Glutamatergic neuron (in vitro differentiated cells): ENCODE measurements at regions not wholly inside any gene's neighbourhood (a gene's known extent, or its start where the extent isn't known, plus 50 kb on each side); places are given as distances from the start of the nearest gene placed in this dataset.
A peak's percentile ranks its signal among the peaks of the same experiment; 100 is the strongest.

Experiments used
- DNase-seq: peaks from one replicate; pipeline ENCODE4 v3.0.0; 2022
- H3K27ac Mint-ChIP-seq: one replicate; pipeline ENCODE4 v1.8.0; 2020; ENCODE audit warnings: mild to moderate bottlenecking, mixed read lengths, inconsistent platforms; ENCODE audit not compliant: unreplicated experiment
- H3K27me3 Mint-ChIP-seq: one replicate; pipeline ENCODE4 v1.8.0; 2020; ENCODE audit warnings: mild to moderate bottlenecking, moderate library complexity, mixed read lengths, inconsistent platforms; ENCODE audit not compliant: unreplicated experiment
- H3K36me3 Mint-ChIP-seq: one replicate; pipeline ENCODE4 v1.8.0; 2020; ENCODE audit warnings: mild to moderate bottlenecking, mixed read lengths, inconsistent platforms; ENCODE audit not compliant: unreplicated experiment
- H3K4me1 Mint-ChIP-seq: one replicate; pipeline ENCODE4 v1.8.0; 2020; ENCODE audit warnings: mild to moderate bottlenecking, low read depth, mixed read lengths, inconsistent platforms; ENCODE audit not compliant: unreplicated experiment
- H3K4me3 Mint-ChIP-seq: one replicate; pipeline ENCODE4 v1.8.0; 2020; ENCODE audit warnings: mild to moderate bottlenecking, mixed read lengths, inconsistent platforms; ENCODE audit not compliant: unreplicated experiment
- H3K9me3 Mint-ChIP-seq: one replicate; pipeline ENCODE4 v1.8.0; 2020; ENCODE audit warnings: mild to moderate bottlenecking, moderate library complexity, mixed read lengths, inconsistent platforms; ENCODE audit not compliant: unreplicated experiment
- TF ChIP-seq, protein P1 (sequence below): fragments of 200-600 bp; sonication (generic); IDR thresholded peaks from one replicate; pipeline ENCODE4 v1.5.0; 2021; ENCODE audit not compliant: partially characterized antibody, unreplicated experiment

GRCh38 chr11:104803776-104804175, 94.5 kb downstream of the CASP12 start:
- Mint-ChIP-seq H3K4me1 (no peaks in the 10 kb centered on the region), H3K27ac (no peak overlapping the region), H3K27me3 (no peaks in the 10 kb centered on the region), H3K9me3 (peaks cover 1% of the 10 kb centered on the region), H3K4me3 (no peak overlapping the region), H3K36me3 (no peaks in the 10 kb centered on the region)
- DNase-seq: no peak
- TF ChIP-seq, protein P1, sequence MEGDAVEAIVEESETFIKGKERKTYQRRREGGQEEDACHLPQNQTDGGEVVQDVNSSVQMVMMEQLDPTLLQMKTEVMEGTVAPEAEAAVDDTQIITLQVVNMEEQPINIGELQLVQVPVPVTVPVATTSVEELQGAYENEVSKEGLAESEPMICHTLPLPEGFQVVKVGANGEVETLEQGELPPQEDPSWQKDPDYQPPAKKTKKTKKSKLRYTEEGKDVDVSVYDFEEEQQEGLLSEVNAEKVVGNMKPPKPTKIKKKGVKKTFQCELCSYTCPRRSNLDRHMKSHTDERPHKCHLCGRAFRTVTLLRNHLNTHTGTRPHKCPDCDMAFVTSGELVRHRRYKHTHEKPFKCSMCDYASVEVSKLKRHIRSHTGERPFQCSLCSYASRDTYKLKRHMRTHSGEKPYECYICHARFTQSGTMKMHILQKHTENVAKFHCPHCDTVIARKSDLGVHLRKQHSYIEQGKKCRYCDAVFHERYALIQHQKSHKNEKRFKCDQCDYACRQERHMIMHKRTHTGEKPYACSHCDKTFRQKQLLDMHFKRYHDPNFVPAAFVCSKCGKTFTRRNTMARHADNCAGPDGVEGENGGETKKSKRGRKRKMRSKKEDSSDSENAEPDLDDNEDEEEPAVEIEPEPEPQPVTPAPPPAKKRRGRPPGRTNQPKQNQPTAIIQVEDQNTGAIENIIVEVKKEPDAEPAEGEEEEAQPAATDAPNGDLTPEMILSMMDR: no peak

- Mint-ChIP-seq H3K4me1 (peaks cover 2% of the 10 kb centered on the region), H3K27me3 (peaks cover 2% of the 10 kb centered on the region), H3K27ac (no peak overlapping the region), H3K9me3 (peaks cover 5% of the 10 kb centered on the region), H3K4me3 (no peak overlapping the region), H3K36me3 (no peaks in the 10 kb centered on the region)
- TF ChIP-seq, protein P1: no peak
- no peak for DNase-seq
These were observed 99.0 kb downstream of the CASP12 start for GRCh38 chr11:104799251-104799650.

GRCh38 chr11:104798789-104799188, 99.5 kb downstream of the CASP12 start:
- H3K4me3 Mint-ChIP-seq: no peak overlapping the region

DNA sequence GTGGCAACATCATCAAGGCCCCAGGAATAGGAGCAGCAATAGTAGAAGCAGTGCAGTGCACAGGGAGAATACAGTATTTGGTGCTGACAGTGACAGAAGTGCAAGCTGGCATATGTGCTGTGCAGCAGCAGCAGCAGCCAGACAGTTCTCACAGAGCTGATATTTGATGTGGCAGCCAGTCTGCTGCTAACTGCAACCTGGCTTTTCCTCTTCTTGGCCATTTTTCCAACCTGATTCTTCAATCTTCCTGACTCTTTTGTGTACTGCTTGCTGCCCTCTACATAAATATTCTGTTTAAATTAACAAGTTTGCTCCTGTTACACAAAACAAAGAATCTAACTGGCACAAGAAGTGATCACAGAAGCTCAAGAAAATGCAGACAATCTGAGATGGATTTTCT, 102.0 kb downstream of the CASP12 start:
- peaks cover 2% of the 10 kb centered on the region for H3K4me1 Mint-ChIP-seq
- TF ChIP-seq, protein P1: no peak
- H3K4me3 Mint-ChIP-seq: no peak overlapping the region
- peak; percentile 25 for DNase-seq
- H3K36me3 Mint-ChIP-seq: no peaks in the 10 kb centered on the region
- peaks cover 2% of the 10 kb centered on the region for H3K27me3 Mint-ChIP-seq
- peak overlapping the region; percentile 87 for H3K27ac Mint-ChIP-seq
- H3K9me3 Mint-ChIP-seq: peaks cover 5% of the 10 kb centered on the region

More at GRCh38 chr11:104798789-104799188, 99.5 kb downstream of the CASP12 start:
- H3K36me3 Mint-ChIP-seq: no peaks in the 10 kb centered on the region
- DNase-seq: no peak
- peaks cover 5% of the 10 kb centered on the region for H3K9me3 Mint-ChIP-seq
- peaks cover 2% of the 10 kb centered on the region for H3K4me1 Mint-ChIP-seq
- no peak overlapping the region for H3K27ac Mint-ChIP-seq
- H3K27me3 Mint-ChIP-seq: peaks cover 2% of the 10 kb centered on the region
- TF ChIP-seq, protein P1: no peak

DNA sequence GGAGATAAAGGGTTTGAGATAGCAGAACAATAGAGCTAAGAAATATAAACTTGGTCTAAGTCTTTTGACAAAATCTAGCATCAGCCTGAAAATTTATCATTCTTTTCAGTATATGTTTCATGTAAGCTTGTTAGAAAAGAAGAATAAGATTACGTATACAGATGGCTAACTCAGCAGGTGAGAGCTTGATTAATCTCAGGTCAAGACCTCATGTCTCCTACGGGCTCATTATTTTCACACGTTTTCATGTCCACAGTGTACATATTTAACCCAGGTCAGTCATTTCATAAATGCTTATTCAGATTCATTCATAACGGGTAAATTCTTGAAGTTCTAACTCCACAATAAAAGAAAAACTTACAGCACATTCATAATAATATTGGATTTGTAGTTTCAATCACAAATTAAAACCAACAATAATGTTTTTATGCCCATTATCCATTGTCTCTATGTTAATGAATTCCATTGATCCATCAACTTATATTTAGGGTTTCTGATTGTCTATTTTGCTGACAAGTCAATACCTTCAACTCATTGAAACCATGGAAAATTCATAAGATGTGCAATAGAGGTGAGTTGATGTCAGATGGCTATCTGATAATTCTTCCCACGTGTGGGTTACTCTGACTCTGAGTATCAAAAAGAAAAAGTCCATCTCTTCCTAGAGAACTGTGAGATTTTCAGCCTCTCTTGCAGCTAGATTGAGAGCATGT, 102.6 kb downstream of the CASP12 start:
- Mint-ChIP-seq H3K4me1 (peaks cover 2% of the 10 kb centered on the region), H3K27ac (peak overlapping the region; percentile 87)

More for the DNA sequence above, 102.6 kb downstream of the CASP12 start:
- H3K9me3 Mint-ChIP-seq: peaks cover 5% of the 10 kb centered on the region
- TF ChIP-seq, protein P1: no peak
- H3K36me3 Mint-ChIP-seq: no peaks in the 10 kb centered on the region
- peaks cover 2% of the 10 kb centered on the region for H3K27me3 Mint-ChIP-seq
- no peak for DNase-seq
- H3K4me3 Mint-ChIP-seq: no peak overlapping the region
